ENCODE measurements at regions not wholly inside any gene's neighbourhood (a gene's known extent, or its start where the extent isn't known, plus 50 kb on each side); places are given as distances from the start of the nearest gene placed in this dataset.

DNA sequence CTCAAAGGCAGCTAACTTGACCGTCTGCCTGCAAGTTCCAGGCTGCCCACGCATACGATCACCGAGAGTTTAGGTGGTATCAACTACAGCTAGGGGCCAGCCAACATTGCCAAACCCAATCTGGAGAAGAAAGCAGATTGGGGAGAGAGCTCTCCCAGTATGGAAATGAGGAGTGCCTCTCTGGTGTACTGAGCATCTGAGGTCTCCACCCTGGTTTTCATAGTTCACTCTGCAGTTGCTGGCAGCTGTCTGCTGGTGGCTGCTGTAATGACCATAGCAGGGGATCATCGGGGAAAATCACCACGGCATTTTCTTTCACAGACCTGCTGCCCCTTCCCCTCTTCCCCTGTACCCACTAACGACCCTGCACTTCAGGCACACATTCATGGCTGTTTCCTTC is 201.7 kb downstream of the NUFIP1 start (continued):
- no peak for TF ChIP-seq ZBTB7A (IDR thresholded peaks at IDR 0.05; ENCODE audit: borderline replicate concordance, control insufficient read depth, low read depth, low read length)
- no peak for TF ChIP-seq NR4A1 (CRISPR knock-in tag; IDR thresholded peaks at IDR 0.05)
- no peak for TF ChIP-seq NR4A1 (tag; IDR thresholded peaks at IDR 0.05)
- TF ChIP-seq ZNF133 (CRISPR knock-in tag; IDR thresholded peaks at IDR 0.05), result no peak
- no peak for TF ChIP-seq NFE2L1 (tag; IDR thresholded peaks at IDR 0.05; ENCODE audit: borderline replicate concordance, low read depth)
- no peak for TF ChIP-seq GABPA (tag; conservative IDR thresholded peaks at IDR 0.05; ENCODE audit: low read depth)
- no peak for TF ChIP-seq KAT2B (IDR thresholded peaks at IDR 0.05; ENCODE audit: low read depth, low read length)

DNA sequence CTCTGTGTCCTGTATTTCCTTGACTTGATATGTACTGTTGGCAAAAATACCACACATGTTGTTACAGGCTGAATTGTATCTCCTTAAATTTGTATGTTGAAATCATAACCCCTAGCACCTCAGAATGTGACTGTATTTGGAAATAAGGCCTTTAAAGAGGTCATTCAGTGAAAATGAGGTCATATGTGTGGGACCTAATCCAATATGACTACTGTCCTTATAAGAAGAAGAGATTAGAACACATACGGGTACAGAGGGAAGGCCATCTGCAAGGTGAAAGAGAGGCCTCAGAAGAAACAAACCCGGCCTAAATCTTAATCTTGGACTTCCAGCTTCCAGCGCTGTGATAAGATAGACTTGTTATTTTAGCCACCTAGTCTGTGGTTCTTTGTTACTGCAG is 202.5 kb downstream of the NUFIP1 start:
- intact Hi-C loops (cut with micrococcal nuclease), result no loop called here
- CTCF ChIA-PET (ENCODE audit: low intra/inter-chr PET ratio), result no interaction called here
- Histone ChIP-seq H3K4me3 (no peak overlapping the region), H3K9me3 (replicated peaks; ENCODE audit: control insufficient read depth, insufficient read depth, low read depth, low read length) (no peaks in the 10 kb centered on the region), H3K9ac (ENCODE audit: insufficient read depth in 1 of 2, low read depth in 2 of 2, low read length in 2 of 2) (no peak overlapping the region), H3K79me2 (ENCODE audit: control insufficient read depth, insufficient read depth, low read length) (no peaks in the 10 kb centered on the region), H4K20me1 (replicated peaks; ENCODE audit: control insufficient read depth, insufficient read depth, low read length) (no peaks in the 10 kb centered on the region), H3K27me3 (ENCODE audit: control insufficient read depth in 2 of 2, insufficient read depth in 2 of 2, low read length in 2 of 2) (no peaks in the 10 kb centered on the region; a peak in 1 of 5 replicates), H2AFZ (ENCODE audit: low read depth, low read length) (no peak overlapping the region), H3K4me2 (ENCODE audit: insufficient read depth, low read length) (no peak overlapping the region), H3K4me1 (replicated peaks in 1 of 2; ENCODE audit: control insufficient read depth in 2 of 2, insufficient read depth in 2 of 2, low read length in 2 of 2) (no peaks in the 10 kb centered on the region), H3K36me3 (ENCODE audit: control insufficient read depth, insufficient read depth, low read length) (no peaks in the 10 kb centered on the region), H3K27ac (ENCODE audit: extremely low read depth, low read depth, low read length) (no peak overlapping the region), H3K9me1 (ENCODE audit: control insufficient read depth, insufficient read depth, low read length) (no peaks in the 10 kb centered on the region)
- POLR2A ChIA-PET, result no interaction called here
- no peak for DNase-seq (ENCODE audit: extremely low read depth in 1 of 4, low spot score in 3 of 4)
- ATAC-seq, result no peak
- 0% methylated on average over 3 of the region's 3 CpGs for WGBS (ENCODE audit: insufficient coverage, low coverage, missing lambda C conversion rate)
- no peak for FAIRE-seq
- in situ Hi-C loops (cut with MboI), result no loop called here
- BruUV-seq (replicated peaks), result no TSS peak
- no peak for TF ChIP-seq CHD2 (IDR thresholded peaks at IDR 0.05; ENCODE audit: low read depth, low read length)
- TF ChIP-seq NCOA1 (IDR thresholded peaks at IDR 0.05; ENCODE audit: low read depth), result no peak
- TF ChIP-seq MECOM (CRISPR knock-in tag; IDR thresholded peaks at IDR 0.05), result no peak
- no peak for TF ChIP-seq ZSCAN29 (IDR thresholded peaks at IDR 0.05)
- no peak for TF ChIP-seq HDAC3 (IDR thresholded peaks at IDR 0.05; ENCODE audit: borderline replicate concordance, partially characterized antibody)
- no peak for TF ChIP-seq NCOA4 (IDR thresholded peaks at IDR 0.05; ENCODE audit: partially characterized antibody)
- no peak for TF ChIP-seq KDM2B (CRISPR knock-in tag; IDR thresholded peaks at IDR 0.05)
- no peak for TF ChIP-seq ZNF408 (CRISPR knock-in tag; IDR thresholded peaks at IDR 0.05; ENCODE audit: low read depth)
- no peak for TF ChIP-seq NFXL1 (CRISPR knock-in tag; IDR thresholded peaks at IDR 0.05)
- TF ChIP-seq TEAD2 (tag; IDR thresholded peaks at IDR 0.05), result no peak
- TF ChIP-seq, protein P1, sequence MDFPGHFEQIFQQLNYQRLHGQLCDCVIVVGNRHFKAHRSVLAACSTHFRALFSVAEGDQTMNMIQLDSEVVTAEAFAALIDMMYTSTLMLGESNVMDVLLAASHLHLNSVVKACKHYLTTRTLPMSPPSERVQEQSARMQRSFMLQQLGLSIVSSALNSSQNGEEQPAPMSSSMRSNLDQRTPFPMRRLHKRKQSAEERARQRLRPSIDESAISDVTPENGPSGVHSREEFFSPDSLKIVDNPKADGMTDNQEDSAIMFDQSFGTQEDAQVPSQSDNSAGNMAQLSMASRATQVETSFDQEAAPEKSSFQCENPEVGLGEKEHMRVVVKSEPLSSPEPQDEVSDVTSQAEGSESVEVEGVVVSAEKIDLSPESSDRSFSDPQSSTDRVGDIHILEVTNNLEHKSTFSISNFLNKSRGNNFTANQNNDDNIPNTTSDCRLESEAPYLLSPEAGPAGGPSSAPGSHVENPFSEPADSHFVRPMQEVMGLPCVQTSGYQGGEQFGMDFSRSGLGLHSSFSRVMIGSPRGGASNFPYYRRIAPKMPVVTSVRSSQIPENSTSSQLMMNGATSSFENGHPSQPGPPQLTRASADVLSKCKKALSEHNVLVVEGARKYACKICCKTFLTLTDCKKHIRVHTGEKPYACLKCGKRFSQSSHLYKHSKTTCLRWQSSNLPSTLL (IDR thresholded peaks at IDR 0.05), result no peak
- TF ChIP-seq ZBTB43 (CRISPR knock-in tag; IDR thresholded peaks at IDR 0.05), result no peak
- TF ChIP-seq ESRRA (IDR thresholded peaks at IDR 0.05; ENCODE audit: borderline replicate concordance, low read depth), result no peak
